GM12864 (cell line): ENCODE measurements at regions not wholly inside any gene's neighbourhood (a gene's known extent, or its start where the extent isn't known, plus 50 kb on each side); places are given as distances from the start of the nearest gene placed in this dataset.

Experiments used
- DNase-seq: peaks from one replicate; pipeline ENCODE4 v3.0.0-alpha.2; 2011; ENCODE audit warnings: low read depth
- H3K4me3 ChIP-seq: 2 replicates; pipeline ENCODE4 v1.5.1; 2011; ENCODE audit warnings: mild to moderate bottlenecking, low read depth, low read length, control low read depth
- CTCF ChIP-seq: IDR thresholded peaks from 2 replicates; pipeline ENCODE4 v1.5.1; 2011; ENCODE audit warnings: low read depth, mild to moderate bottlenecking, moderate library complexity, low read length, control low read depth, inconsistent platforms; ENCODE audit errors: missing control alignments

- no peak overlapping the region for H3K4me3 ChIP-seq
- no peak for TF ChIP-seq CTCF
- DNase-seq, result no peak
Observed at GRCh38 chr16:87067003-87067556, 250.1 kb downstream of the C16orf95 start.

- DNase-seq, result no peak
- H3K4me3 ChIP-seq, result no peak overlapping the region
- no peak for TF ChIP-seq CTCF
Observed at GRCh38 chr16:87067836-87068761, 249.1 kb downstream of the C16orf95 start.

GRCh38 chr16:87068762-87069150 is 248.4 kb downstream of the C16orf95 start:
- no peak overlapping the region for H3K4me3 ChIP-seq
- no peak for TF ChIP-seq CTCF
- no peak for DNase-seq

- no peak for DNase-seq
- H3K4me3 ChIP-seq, result no peak overlapping the region
- no peak for TF ChIP-seq CTCF
Observed at GRCh38 chr16:87070657-87071056, 246.5 kb downstream of the C16orf95 start.

- no peak for TF ChIP-seq CTCF
- DNase-seq, result no peak
Observed at GRCh38 chr16:87072101-87072500, 245.1 kb downstream of the C16orf95 start.

GRCh38 chr16:87074641-87075318 is 242.4 kb downstream of the C16orf95 start:
- TF ChIP-seq CTCF, result no peak
- peak overlapping the region; percentile 6 for H3K4me3 ChIP-seq
- peak; percentile 84 for DNase-seq

More at GRCh38 chr16:87072101-87072500, 245.1 kb downstream of the C16orf95 start:
- no peak overlapping the region for H3K4me3 ChIP-seq
